A549 (cell line): ENCODE measurements at regions not wholly inside any gene's neighbourhood (a gene's known extent, or its start where the extent isn't known, plus 50 kb on each side); places are given as distances from the start of the nearest gene placed in this dataset.

Source experiments
- CBX8 ChIP-seq: fragments of 200-600 bp; sonication (generic); IDR thresholded peaks from 2 replicates; pipeline ENCODE4 v1.6.1; 2016
- ESRRA ChIP-seq: fragments of 150-350 bp; IDR thresholded peaks from 2 replicates; pipeline ENCODE4 v1.6.1; 2014; ENCODE audit warnings: mild to moderate bottlenecking, low read length, borderline replicate concordance
- GATA3 ChIP-seq: IDR thresholded peaks from 2 replicates; pipeline ENCODE4 v1.6.1; 2012; ENCODE audit warnings: borderline replicate concordance
- JUN ChIP-seq, 2 experiments: fragments of >200 bp; sonication (Bioruptor Twin); formaldehyde crosslinking; IDR thresholded peaks; 2 replicates in 1 of 2; 3 replicates in 1 of 2; pipeline ENCODE4 v1.6.1; 2016 to 2017
- MAZ ChIP-seq: fragments of 150-350 bp; IDR thresholded peaks from 2 replicates; pipeline ENCODE4 v1.6.1; 2014; ENCODE audit warnings: antibody characterized with exemption, low read depth, low read length, borderline replicate concordance
- POLR2A ChIP-seq: IDR thresholded peaks from 2 replicates; pipeline ENCODE4 v1.6.1; 2012; ENCODE audit warnings: mild to moderate bottlenecking, low read length
- RAD21 ChIP-seq, 2 experiments: fragments of >200 bp in 1 of 2; sonication (Bioruptor Twin) in 1 of 2; formaldehyde crosslinking in 1 of 2; IDR thresholded peaks in 1 of 2; conservative IDR thresholded peaks in 1 of 2; 2 replicates in 1 of 2; 3 replicates in 1 of 2; pipeline ENCODE4 v1.6.1; 2012 to 2018; ENCODE audit warnings: inconsistent platforms in 1 of 2
- RCOR1 ChIP-seq: fragments of 150-350 bp; IDR thresholded peaks from 2 replicates; pipeline ENCODE4 v1.6.1; 2014; ENCODE audit warnings: antibody characterized with exemption, low read length, low read depth
- RFX5 ChIP-seq: fragments of 450-650 bp; IDR thresholded peaks from 2 replicates; pipeline ENCODE4 v1.7.1; 2014; ENCODE audit warnings: antibody characterized with exemption, mild to moderate bottlenecking, moderate library complexity
- TF ChIP-seq, protein P1 (sequence below): fragments of >200 bp; sonication (Bioruptor Twin); formaldehyde crosslinking; IDR thresholded peaks from 3 replicates; pipeline ENCODE4 v1.5.1; 2016
- TF ChIP-seq, protein P2 (sequence below): IDR thresholded peaks from 2 replicates; pipeline ENCODE4 v1.6.1; 2012

DNA sequence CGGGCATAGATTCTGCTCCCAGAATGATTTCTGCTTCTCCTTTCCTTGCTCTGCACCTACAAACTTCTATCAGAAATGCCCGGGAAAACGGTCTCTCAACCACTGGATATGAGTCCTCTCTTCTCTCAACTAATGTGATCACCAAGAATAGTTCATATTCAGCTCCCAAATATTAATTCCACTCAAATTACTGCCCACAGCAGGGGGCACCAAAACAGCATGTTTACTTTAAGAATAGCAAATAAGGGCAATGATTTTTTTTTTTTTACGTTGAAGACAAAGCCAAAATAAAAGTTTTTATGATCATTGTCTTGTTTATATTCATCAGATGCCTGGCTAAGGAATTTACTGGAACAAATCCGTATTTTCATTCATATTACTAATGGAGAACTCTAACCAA, 94.9 kb upstream of the PRSS1 start:
- TF ChIP-seq POLR2A (no peak), ESRRA (no peak), CBX8 (no peak), JUN (IDR thresholded peaks at IDR 0.05) (no peak), GATA3 (no peak), RCOR1 (no peak), RFX5 (no peak), MAZ (no peak), RAD21 (conservative IDR thresholded peaks at IDR 0.05 in 1 of 2, IDR thresholded peaks at IDR 0.05 in 1 of 2) (no peak)
- TF ChIP-seq, protein P1, sequence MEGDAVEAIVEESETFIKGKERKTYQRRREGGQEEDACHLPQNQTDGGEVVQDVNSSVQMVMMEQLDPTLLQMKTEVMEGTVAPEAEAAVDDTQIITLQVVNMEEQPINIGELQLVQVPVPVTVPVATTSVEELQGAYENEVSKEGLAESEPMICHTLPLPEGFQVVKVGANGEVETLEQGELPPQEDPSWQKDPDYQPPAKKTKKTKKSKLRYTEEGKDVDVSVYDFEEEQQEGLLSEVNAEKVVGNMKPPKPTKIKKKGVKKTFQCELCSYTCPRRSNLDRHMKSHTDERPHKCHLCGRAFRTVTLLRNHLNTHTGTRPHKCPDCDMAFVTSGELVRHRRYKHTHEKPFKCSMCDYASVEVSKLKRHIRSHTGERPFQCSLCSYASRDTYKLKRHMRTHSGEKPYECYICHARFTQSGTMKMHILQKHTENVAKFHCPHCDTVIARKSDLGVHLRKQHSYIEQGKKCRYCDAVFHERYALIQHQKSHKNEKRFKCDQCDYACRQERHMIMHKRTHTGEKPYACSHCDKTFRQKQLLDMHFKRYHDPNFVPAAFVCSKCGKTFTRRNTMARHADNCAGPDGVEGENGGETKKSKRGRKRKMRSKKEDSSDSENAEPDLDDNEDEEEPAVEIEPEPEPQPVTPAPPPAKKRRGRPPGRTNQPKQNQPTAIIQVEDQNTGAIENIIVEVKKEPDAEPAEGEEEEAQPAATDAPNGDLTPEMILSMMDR: no peak
- TF ChIP-seq, protein P2, sequence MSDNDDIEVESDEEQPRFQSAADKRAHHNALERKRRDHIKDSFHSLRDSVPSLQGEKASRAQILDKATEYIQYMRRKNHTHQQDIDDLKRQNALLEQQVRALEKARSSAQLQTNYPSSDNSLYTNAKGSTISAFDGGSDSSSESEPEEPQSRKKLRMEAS: no peak
